ENCODE measurements at regions not wholly inside any gene's neighbourhood (a gene's known extent, or its start where the extent isn't known, plus 50 kb on each side); places are given as distances from the start of the nearest gene placed in this dataset.
"Not testable (repeated sequence)": the region's sequence is repeated elsewhere in the genome, so short reads cannot be mapped to it uniquely, and the experiment has no call there.

- no peak for DNase-seq
Measured at GRCh38 chr4:53712408-53713020, 121.2 kb upstream of the LNX1 start.

DNA sequence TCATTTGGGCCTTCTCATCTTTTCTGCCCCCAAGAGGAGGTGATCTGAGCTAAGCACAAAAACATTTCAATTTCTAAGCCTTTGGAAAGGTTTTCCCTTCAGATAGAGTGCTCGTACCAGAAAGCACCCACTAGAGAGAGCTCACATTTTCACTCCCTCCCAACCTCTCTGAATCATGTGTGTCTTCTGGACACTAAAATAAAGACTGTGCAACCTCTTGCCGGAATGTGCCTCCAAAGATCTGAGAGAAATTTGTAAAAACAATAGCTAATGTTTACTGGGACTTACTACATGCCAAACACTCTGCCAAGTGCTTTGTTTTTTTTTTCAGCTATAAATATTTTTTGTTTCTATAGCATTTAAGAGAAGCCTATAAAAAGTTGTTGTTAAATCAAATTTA, 120.6 kb upstream of the LNX1 start:
- DNase-seq: no peak

DNA sequence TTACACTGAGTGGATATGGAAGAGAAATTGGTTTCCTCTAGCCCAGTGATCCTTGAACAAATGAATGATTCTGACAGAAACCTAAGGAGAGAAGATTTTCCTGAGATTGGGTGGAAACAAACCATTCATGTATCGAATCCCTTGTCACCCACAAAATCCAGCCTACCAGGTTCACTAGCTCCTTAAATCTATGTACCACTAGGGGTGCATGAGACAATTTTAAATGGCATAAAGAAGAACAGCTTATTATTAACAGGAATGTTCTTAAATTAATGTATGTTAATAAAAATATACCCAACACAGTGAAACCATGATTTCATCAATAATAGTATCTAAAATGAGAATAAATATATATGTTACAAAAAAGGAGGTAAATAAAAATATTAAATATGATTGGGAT, 118.4 kb upstream of the LNX1 start:
- DNase-seq: no peak

DNA sequence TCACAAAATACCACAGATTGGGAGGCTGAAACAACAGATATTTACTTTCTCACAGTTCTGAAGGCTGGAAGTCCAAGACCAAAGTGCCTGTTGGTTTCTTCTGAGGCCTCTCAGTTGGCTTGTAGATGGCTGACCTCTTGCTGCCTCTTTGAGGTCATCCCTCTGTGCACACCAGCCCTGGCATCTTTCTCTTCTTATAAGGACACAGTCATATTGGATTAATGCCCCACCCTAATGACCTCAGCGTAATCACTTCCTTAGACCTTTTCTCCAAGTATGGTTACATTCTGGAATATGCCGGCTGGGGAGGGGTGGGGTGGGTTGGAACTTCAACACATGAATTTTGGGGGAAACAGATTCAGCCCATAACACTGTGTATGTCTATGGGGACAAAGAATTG, 116.2 kb upstream of the LNX1 start:
- no peak for DNase-seq

DNA sequence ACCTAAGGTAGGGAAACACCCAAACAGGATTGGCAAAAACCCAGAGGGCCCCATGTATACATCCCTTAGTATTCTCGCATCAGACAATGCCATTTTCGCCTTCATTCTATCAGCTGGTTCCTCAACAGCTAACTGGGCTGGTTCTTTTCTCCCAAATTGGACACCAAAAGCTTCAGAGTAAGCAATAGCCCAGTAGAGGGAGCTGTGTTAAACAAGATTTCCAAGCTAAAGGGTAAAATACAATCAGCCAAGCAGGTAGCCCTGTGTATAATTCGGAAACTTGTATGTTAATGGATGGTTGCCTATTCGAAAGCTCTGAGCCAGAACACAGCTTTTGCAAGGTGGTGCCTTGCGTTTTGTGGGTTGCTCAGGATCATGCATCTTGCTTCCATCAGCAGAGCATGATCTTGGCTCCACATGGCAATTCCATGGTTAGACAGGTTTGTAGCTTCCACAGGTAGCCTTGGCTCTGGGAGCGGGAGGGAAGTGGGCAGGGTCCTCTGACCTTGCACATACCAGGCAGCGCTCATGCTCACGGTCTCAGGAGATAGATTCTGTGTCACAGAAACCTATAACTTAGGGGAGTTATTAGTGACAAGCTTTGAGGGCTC, 115.2 kb upstream of the LNX1 start:
- DNase-seq: no peak

DNA sequence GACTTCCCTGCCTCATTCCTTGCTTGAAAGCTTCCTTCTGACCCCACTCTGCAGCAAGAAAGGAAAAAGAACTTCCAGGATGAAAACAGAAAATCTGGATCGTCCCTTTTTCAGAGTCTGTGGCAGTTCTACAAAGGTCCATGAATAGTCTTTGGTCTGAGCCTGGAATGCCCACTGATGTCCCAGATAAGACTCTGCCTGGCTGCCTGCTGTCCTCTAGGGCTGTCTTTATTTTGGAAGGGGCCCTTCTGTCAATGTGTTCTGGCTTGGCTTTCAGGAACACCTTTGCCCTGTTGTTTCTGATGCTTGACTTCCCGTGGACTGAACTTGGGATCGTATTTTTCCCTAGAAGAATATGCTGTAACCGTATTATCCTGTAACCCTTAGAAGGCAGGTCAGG, 114.7 kb upstream of the LNX1 start:
- DNase-seq: no peak

DNA sequence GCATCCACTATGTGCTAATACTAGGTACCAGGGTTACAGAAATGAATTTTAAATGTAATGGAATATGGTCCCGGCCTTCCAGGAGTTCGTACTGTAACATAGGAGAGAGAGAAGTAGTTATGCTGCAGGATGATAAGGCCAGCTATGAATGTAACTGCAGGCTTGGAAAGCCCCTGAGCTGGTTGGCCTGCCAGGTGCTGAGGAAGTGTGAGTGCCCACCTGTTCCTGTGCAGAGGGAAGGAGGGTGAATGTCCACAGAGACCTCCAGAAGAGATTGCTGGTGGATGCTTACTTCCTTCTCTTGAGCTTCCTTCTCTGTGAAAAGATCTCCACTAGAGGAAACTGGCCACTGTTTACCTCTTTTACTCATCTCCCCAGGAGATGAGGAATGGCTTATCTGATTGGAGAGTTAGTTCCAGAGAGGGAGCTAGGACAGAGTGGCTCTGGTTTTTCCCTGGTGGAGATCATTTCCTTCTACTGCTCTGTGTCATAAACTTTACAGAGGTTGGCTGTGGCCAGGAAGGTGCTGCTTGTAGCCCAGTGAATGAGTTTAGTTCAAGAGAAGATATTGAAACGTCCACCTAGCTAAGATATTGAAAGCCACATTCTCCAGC, 114.0 kb upstream of the LNX1 start:
- no peak for DNase-seq

GRCh38 chr4:53704329-53704728, 113.0 kb upstream of the LNX1 start:
- no peak for DNase-seq

GRCh38 chr4:53703267-53703655, 112.0 kb upstream of the LNX1 start:
- DNase-seq: no peak

DNA sequence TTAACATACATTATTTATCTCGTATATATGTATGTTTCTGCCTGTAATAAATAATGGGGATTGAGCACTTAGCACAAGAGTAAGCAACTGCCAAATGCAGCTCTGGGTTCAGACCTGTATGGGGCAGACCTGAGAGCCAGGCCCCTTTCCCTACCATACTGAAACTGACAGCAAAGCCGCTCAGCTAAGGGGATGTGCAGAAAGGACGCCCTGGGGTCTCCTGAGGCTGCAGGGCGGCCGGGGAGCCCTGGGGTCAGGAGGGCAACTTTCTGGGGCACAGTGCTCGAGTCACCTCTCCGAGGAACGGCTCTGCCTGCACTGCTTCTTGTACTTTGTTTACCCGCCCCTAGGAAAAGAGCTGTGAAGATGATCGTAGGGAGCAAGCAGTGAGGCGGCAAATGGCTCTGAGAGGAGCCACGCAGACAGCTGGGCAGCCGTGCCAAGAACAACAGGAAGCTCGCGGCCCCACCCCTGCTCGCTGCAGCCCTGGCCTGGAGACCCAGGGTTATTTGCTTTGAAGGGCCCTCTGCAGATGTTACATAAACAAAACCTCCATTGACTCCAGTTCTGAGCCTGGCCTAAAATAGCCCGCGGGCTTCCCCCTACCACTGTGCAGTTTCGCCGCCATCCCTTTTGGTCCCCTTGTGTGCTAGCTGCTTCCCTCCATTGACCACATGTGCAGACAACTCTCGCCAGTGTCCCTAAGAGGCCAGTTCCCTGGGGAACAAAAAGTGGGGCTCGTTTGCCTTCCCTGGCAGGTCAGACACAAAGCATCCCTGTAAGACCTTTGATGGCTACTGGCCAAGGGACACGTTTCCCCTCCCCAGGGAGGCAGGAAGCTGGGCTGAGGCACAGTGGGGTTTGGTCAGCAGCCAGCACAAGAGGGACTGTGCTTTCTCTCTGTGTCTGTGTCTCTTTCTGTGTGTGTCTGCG, 111.3 kb upstream of the LNX1 start:
- no peak for DNase-seq

- not testable (repeated sequence) for DNase-seq
Measured at GRCh38 chr4:53701260-53701659, 110.0 kb upstream of the LNX1 start.

- not testable (repeated sequence) for DNase-seq
Measured at GRCh38 chr4:53699310-53699709, 108.0 kb upstream of the LNX1 start.

- no peak for DNase-seq
Measured at GRCh38 chr4:53697016-53697685, 105.9 kb upstream of the LNX1 start.

DNA sequence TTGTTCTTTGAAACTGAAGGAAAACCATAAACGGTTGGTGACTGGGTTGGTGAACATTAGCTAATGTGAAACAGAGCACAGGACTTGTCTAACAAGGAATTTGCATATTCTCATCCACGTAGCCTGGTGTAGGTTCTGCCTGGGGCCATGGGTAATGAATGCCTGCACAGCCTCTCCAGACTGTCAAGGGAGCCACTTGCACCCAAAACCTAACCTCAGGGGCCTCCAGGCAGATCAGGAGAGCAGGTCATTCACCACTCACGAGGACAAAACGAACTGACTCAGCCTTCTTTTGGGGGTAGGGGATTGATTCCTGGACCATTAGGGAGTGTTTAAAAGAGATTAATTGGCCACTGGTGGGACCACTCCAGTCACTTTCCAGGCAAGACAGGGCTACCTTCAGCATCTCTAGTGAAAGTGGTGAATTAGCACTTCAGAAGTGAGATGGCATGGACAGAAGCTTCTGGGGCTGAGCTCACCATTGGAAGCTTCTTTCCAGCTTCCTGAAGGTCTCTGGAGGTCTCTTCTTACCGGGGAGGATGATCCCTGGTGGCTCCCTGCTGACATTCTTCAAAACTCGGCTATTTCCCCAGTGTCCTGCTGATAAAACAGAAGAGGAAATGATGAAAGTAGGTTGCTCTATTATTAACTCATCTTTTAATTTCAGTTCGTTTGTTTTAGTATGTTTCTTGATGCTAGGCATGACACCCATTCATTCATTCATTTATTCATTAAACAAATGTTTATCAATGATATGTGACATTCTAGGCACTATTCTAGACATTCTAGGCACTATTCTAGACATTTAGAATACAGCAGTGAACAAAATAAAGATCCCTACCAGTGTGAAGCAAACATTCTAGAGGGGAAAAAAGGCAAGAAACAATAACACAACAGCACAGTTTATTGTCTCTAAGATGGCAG, 104.5 kb upstream of the LNX1 start:
- DNase-seq: no peak

GRCh38 chr4:53694666-53695065, 103.4 kb upstream of the LNX1 start:
- DNase-seq: no peak

GRCh38 chr4:53693909-53694308, 102.6 kb upstream of the LNX1 start:
- DNase-seq: no peak

- no peak for DNase-seq
Measured at GRCh38 chr4:53693408-53693807, 102.1 kb upstream of the LNX1 start.

- DNase-seq: no peak
Measured at GRCh38 chr4:53688186-53688790, 97.0 kb upstream of the LNX1 start.

DNA sequence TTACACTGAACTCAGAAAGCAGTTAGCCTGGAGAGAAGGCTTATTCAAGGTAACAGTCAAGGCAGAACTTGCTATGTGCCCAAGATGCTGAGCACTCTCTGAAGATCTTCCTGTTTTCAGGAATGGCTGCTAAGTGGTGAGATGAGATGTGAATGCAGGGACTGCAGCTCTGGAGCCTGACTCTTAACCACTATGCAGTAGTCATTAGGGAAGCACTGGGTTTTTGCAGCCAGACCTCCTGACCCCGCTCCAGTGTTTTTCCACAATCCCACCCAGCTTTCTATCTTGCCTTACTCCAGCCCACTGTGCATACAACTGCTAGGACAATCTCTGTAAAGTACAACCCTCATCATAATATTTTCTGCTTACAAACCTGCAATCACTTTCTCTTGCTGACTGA, 95.2 kb upstream of the LNX1 start:
- no peak for DNase-seq

GRCh38 chr4:53684136-53685130, 93.1 kb upstream of the LNX1 start:
- no peak for DNase-seq
